Esophagus mucosa (tissue), 1 donor: ENCODE measurements at regions not wholly inside any gene's neighbourhood (a gene's known extent, or its start where the extent isn't known, plus 50 kb on each side); places are given as distances from the start of the nearest gene placed in this dataset.
"Not testable (repeated sequence)": the region's sequence is repeated elsewhere in the genome, so short reads cannot be mapped to it uniquely, and the experiment has no call there.

Experiments used
- ATAC-seq: fragments of 200-7000 bp; cut with Tn5 transposase; one replicate; pipeline ENCODE4 v1.9.1; 2020
- donor health status: DM: yes; HTN: yes; CAD: no.

GRCh38 chr2:125886153-125886552 lies 769.8 kb upstream of the GYPC start:
- no peak for ATAC-seq

- ATAC-seq = no peak
These were observed 754.7 kb upstream of the GYPC start for GRCh38 chr2:125901278-125901677.

- no peak for ATAC-seq
These were observed 729.9 kb upstream of the GYPC start for GRCh38 chr2:125925891-125926546.

- no peak for ATAC-seq
These were observed 720.4 kb upstream of the GYPC start for GRCh38 chr2:125935559-125935958.

GRCh38 chr2:125942585-125943424 lies 713.2 kb upstream of the GYPC start:
- ATAC-seq = no peak

GRCh38 chr2:125959047-125959446 lies 696.9 kb upstream of the GYPC start:
- ATAC-seq = no peak

- no peak for ATAC-seq
These were observed 694.2 kb upstream of the GYPC start for GRCh38 chr2:125961739-125962138.

GRCh38 chr2:125979886-125980285 lies 676.1 kb upstream of the GYPC start:
- no peak for ATAC-seq

GRCh38 chr2:125983364-125983763 lies 672.6 kb upstream of the GYPC start:
- ATAC-seq = no peak

GRCh38 chr2:126029316-126029715 lies 626.6 kb upstream of the GYPC start:
- no peak for ATAC-seq

GRCh38 chr2:126038861-126039260 lies 617.1 kb upstream of the GYPC start:
- ATAC-seq = no peak

- ATAC-seq = no peak
These were observed 614.4 kb upstream of the GYPC start for GRCh38 chr2:126041391-126042047.

GRCh38 chr2:126042089-126042488 lies 613.9 kb upstream of the GYPC start:
- no peak for ATAC-seq

- no peak for ATAC-seq
These were observed 607.2 kb upstream of the GYPC start for GRCh38 chr2:126048719-126049118.

- ATAC-seq = no peak
These were observed 606.5 kb upstream of the GYPC start for GRCh38 chr2:126049461-126049860.

- ATAC-seq = no peak
These were observed 604.8 kb upstream of the GYPC start for GRCh38 chr2:126050991-126051736.

GRCh38 chr2:126051737-126052240 lies 604.2 kb upstream of the GYPC start:
- not testable (repeated sequence) for ATAC-seq

GRCh38 chr2:126059379-126059778 lies 596.6 kb upstream of the GYPC start:
- ATAC-seq = no peak

- no peak for ATAC-seq
These were observed 570.8 kb upstream of the GYPC start for GRCh38 chr2:126085011-126085795.

GRCh38 chr2:126100962-126101361 lies 555.0 kb upstream of the GYPC start:
- ATAC-seq = no peak

- no peak for ATAC-seq
These were observed 550.0 kb upstream of the GYPC start for GRCh38 chr2:126106006-126106405.

GRCh38 chr2:126107883-126108282 lies 548.1 kb upstream of the GYPC start:
- no peak for ATAC-seq
